HG03066 (cell line): ENCODE measurements at regions not wholly inside any gene's neighbourhood (a gene's known extent, or its start where the extent isn't known, plus 50 kb on each side); places are given as distances from the start of the nearest gene placed in this dataset.
"Not testable (repeated sequence)": the region's sequence is repeated elsewhere in the genome, so short reads cannot be mapped to it uniquely, and the experiment has no call there.

ENCODE experiments used
- ATAC-seq: cut with Tn5 transposase; IDR thresholded peaks from one replicate; pipeline ENCODE4 v1.9.1; 2021; ENCODE audit warnings: low read depth; ENCODE audit not compliant: unreplicated experiment

- no peak for ATAC-seq
Measured at GRCh38 chr13:60811581-60811980, 414.6 kb downstream of the TDRD3 start.

- not testable (repeated sequence) for ATAC-seq
Measured at GRCh38 chr13:60805640-60806039, 408.6 kb downstream of the TDRD3 start.

GRCh38 chr13:60798503-60798902 lies 401.5 kb downstream of the TDRD3 start:
- ATAC-seq: no peak

- ATAC-seq: no peak
Measured at GRCh38 chr13:60797112-60797511, 400.1 kb downstream of the TDRD3 start.

- no peak for ATAC-seq
Measured at GRCh38 chr13:60794751-60795150, 397.7 kb downstream of the TDRD3 start.

GRCh38 chr13:60790620-60791019 lies 393.6 kb downstream of the TDRD3 start:
- no peak for ATAC-seq

- ATAC-seq: no peak
Measured at GRCh38 chr13:60788156-60788829, 391.3 kb downstream of the TDRD3 start.

- no peak for ATAC-seq
Measured at GRCh38 chr13:60787083-60787482, 390.1 kb downstream of the TDRD3 start.

GRCh38 chr13:60772726-60773125 lies 375.7 kb downstream of the TDRD3 start:
- ATAC-seq: no peak

GRCh38 chr13:60765700-60766411 lies 368.8 kb downstream of the TDRD3 start:
- ATAC-seq: no peak

GRCh38 chr13:60759499-60759898 lies 362.5 kb downstream of the TDRD3 start:
- ATAC-seq: no peak

- no peak for ATAC-seq
Measured at GRCh38 chr13:60758637-60759036, 361.6 kb downstream of the TDRD3 start.

- ATAC-seq: no peak
Measured at GRCh38 chr13:60757501-60758215, 360.6 kb downstream of the TDRD3 start.

GRCh38 chr13:60756306-60756705 lies 359.3 kb downstream of the TDRD3 start:
- no peak for ATAC-seq

GRCh38 chr13:60755380-60756163 lies 358.6 kb downstream of the TDRD3 start:
- no peak for ATAC-seq

GRCh38 chr13:60754211-60755090 lies 357.4 kb downstream of the TDRD3 start:
- ATAC-seq: no peak

GRCh38 chr13:60753641-60754040 lies 356.6 kb downstream of the TDRD3 start:
- no peak for ATAC-seq

- no peak for ATAC-seq
Measured at GRCh38 chr13:60745343-60745742, 348.3 kb downstream of the TDRD3 start.

- no peak for ATAC-seq
Measured at GRCh38 chr13:60733933-60734332, 336.9 kb downstream of the TDRD3 start.

GRCh38 chr13:60727140-60727539 lies 330.1 kb downstream of the TDRD3 start:
- no peak for ATAC-seq
